ENCODE measurements at regions not wholly inside any gene's neighbourhood (a gene's known extent, or its start where the extent isn't known, plus 50 kb on each side); places are given as distances from the start of the nearest gene placed in this dataset.

DNA sequence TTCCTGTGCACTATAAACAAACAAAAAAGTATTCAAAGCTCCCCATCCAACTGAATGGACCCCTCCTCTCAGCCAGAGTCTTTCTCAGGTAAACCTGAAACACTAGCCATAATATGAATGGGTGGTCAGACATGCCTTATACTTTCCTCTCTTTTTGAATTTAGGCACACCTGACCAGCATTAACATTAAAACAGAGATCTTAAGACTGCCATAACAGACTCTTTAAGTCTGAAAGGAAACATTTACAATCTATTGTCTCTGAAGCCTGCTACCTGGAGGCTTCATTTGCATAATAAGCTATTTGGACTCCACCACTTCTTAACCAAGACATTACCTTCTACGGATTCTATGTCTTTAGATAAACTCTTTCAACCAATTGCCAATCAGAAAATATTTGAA, 56.9 kb upstream of the SPIN4 start:
- Mint-ChIP-seq H3K36me3 (ENCODE audit: low read depth) (no peaks in the 10 kb centered on the region), H3K9me3 (no peaks in the 10 kb centered on the region), H3K27me3 (no peaks in the 10 kb centered on the region), H3K4me3 (no peak overlapping the region), H3K27ac (no peak overlapping the region), H3K4me1 (ENCODE audit: low read depth) (no peaks in the 10 kb centered on the region)
- ATAC-seq (ENCODE audit: poor library complexity) = no peak
- no peak for DNase-seq
- Histone ChIP-seq H3K36me3 (ENCODE audit: insufficient read depth, low read length) (no peaks in the 10 kb centered on the region), H3K4me1 (ENCODE audit: insufficient read depth, low read length) (no peaks in the 10 kb centered on the region), H3K9me3 (ENCODE audit: control insufficient read depth in 1 of 2, insufficient read depth in 1 of 2, low read length in 2 of 2) (peaks cover 0 to 12% of the 10 kb centered on the region in 2 experiments), H3K27ac (ENCODE audit: low read depth in 1 of 2, low read length in 2 of 2) (no peak overlapping the region), H3K27me3 (ENCODE audit: control insufficient read depth in 1 of 2, insufficient read depth in 2 of 2, low read length in 2 of 2) (no peaks in the 10 kb centered on the region), H3K4me3 (ENCODE audit: low read length) (no peak overlapping the region)
- POLR2A ChIA-PET = no interaction called here
- intact Hi-C loops (cut with DNase I, micrococcal nuclease) = no loop called here
- CTCF ChIA-PET = no interaction called here
- no peak for TF ChIP-seq CTCF (IDR thresholded peaks at IDR 0.05)

- Histone ChIP-seq H3K4me1 (ENCODE audit: insufficient read depth, low read length) (no peaks in the 10 kb centered on the region), H3K9me3 (ENCODE audit: control insufficient read depth in 1 of 2, insufficient read depth in 1 of 2, low read length in 2 of 2) (peaks cover 0 to 9% of the 10 kb centered on the region in 2 experiments), H3K27ac (ENCODE audit: low read depth in 1 of 2, low read length in 2 of 2) (no peak overlapping the region), H3K27me3 (ENCODE audit: control insufficient read depth in 1 of 2, insufficient read depth in 2 of 2, low read length in 2 of 2) (no peaks in the 10 kb centered on the region), H3K36me3 (ENCODE audit: insufficient read depth, low read length) (no peaks in the 10 kb centered on the region), H3K4me3 (ENCODE audit: low read length) (no peak overlapping the region)
- intact Hi-C loops (cut with DNase I, micrococcal nuclease) = no loop called here
- Mint-ChIP-seq H3K9me3 (no peaks in the 10 kb centered on the region), H3K4me3 (no peak overlapping the region), H3K36me3 (ENCODE audit: low read depth) (no peaks in the 10 kb centered on the region), H3K27ac (no peak overlapping the region), H3K27me3 (no peaks in the 10 kb centered on the region), H3K4me1 (ENCODE audit: low read depth) (no peaks in the 10 kb centered on the region)
- DNase-seq (no peak), ATAC-seq (ENCODE audit: poor library complexity) (no peak)
- POLR2A ChIA-PET = no interaction called here
- CTCF ChIA-PET = no interaction called here
- TF ChIP-seq CTCF (IDR thresholded peaks at IDR 0.05) = no peak
These were observed 53.2 kb upstream of the SPIN4 start for GRCh38 chrX:63404332-63404731.

- Histone ChIP-seq H3K4me1 (ENCODE audit: insufficient read depth, low read length) (no peaks in the 10 kb centered on the region), H3K9me3 (ENCODE audit: control insufficient read depth in 1 of 2, insufficient read depth in 1 of 2, low read length in 2 of 2) (peaks cover 0 to 4% of the 10 kb centered on the region in 2 experiments), H3K4me3 (ENCODE audit: low read length) (no peak overlapping the region), H3K36me3 (ENCODE audit: insufficient read depth, low read length) (no peaks in the 10 kb centered on the region), H3K27me3 (ENCODE audit: control insufficient read depth in 1 of 2, insufficient read depth in 2 of 2, low read length in 2 of 2) (no peaks in the 10 kb centered on the region), H3K27ac (ENCODE audit: low read depth in 1 of 2, low read length in 2 of 2) (no peak overlapping the region)
- no peak for DNase-seq
- H3K4me3 Mint-ChIP-seq = no peak overlapping the region
- no peaks in the 10 kb centered on the region for H3K36me3 Mint-ChIP-seq (ENCODE audit: low read depth)
- ATAC-seq (ENCODE audit: poor library complexity) = no peak
- no peaks in the 10 kb centered on the region for H3K27me3 Mint-ChIP-seq
- no peaks in the 10 kb centered on the region for H3K4me1 Mint-ChIP-seq (ENCODE audit: low read depth)
- no peaks in the 10 kb centered on the region for H3K9me3 Mint-ChIP-seq
- no peak for TF ChIP-seq CTCF (IDR thresholded peaks at IDR 0.05)
- intact Hi-C loops (cut with DNase I, micrococcal nuclease) = no loop called here
- ChIA-PET CTCF (no interaction called here), POLR2A (no interaction called here)
- no peak overlapping the region for H3K27ac Mint-ChIP-seq
These were observed 51.0 kb upstream of the SPIN4 start for GRCh38 chrX:63402106-63402505.

Measured in CD4-positive, alpha-beta T cell (primary cell).